ENCODE measurements at regions not wholly inside any gene's neighbourhood (a gene's known extent, or its start where the extent isn't known, plus 50 kb on each side); places are given as distances from the start of the nearest gene placed in this dataset.

GRCh38 chr13:90757127-90757680 is 590.3 kb upstream of the MIR17HG start:
- no peaks in the 10 kb centered on the region for H3K36me3 ChIP-seq
- H3K27ac ChIP-seq (replicated peaks): no peak overlapping the region
- H3K4me3 ChIP-seq: no peak overlapping the region
- intact Hi-C loops (cut with micrococcal nuclease): no loop called here
- no peak for DNase-seq
- TF ChIP-seq CTCF (IDR thresholded peaks at IDR 0.05; ENCODE audit: borderline replicate concordance): no peak
- H3K4me1 ChIP-seq: no peaks in the 10 kb centered on the region
- no peaks in the 10 kb centered on the region for H3K9me3 ChIP-seq (replicated peaks)
- H3K27me3 ChIP-seq (ENCODE audit: low read depth): no peaks in the 10 kb centered on the region

- no peak for TF ChIP-seq CTCF (IDR thresholded peaks at IDR 0.05; ENCODE audit: borderline replicate concordance)
- intact Hi-C loops (cut with micrococcal nuclease): no loop called here
These were observed 586.8 kb upstream of the MIR17HG start for GRCh38 chr13:90760639-90761038.

GRCh38 chr13:90763476-90764150 is 583.9 kb upstream of the MIR17HG start:
- Histone ChIP-seq H3K9me3 (replicated peaks) (no peaks in the 10 kb centered on the region), H3K4me1 (no peaks in the 10 kb centered on the region), H3K27me3 (ENCODE audit: low read depth) (no peaks in the 10 kb centered on the region), H3K4me3 (no peak overlapping the region), H3K27ac (replicated peaks) (no peak overlapping the region), H3K36me3 (no peaks in the 10 kb centered on the region)
- TF ChIP-seq CTCF (IDR thresholded peaks at IDR 0.05; ENCODE audit: borderline replicate concordance): no peak
- DNase-seq: no peak
- intact Hi-C loops (cut with micrococcal nuclease): no loop called here

More at GRCh38 chr13:90760639-90761038, 586.8 kb upstream of the MIR17HG start:
- no peak overlapping the region for H3K4me3 ChIP-seq
- H3K4me1 ChIP-seq: no peaks in the 10 kb centered on the region
- H3K36me3 ChIP-seq: no peaks in the 10 kb centered on the region
- no peaks in the 10 kb centered on the region for H3K9me3 ChIP-seq (replicated peaks)
- H3K27me3 ChIP-seq (ENCODE audit: low read depth): no peaks in the 10 kb centered on the region
- no peak overlapping the region for H3K27ac ChIP-seq (replicated peaks)
- DNase-seq: no peak

- Histone ChIP-seq H3K4me1 (no peaks in the 10 kb centered on the region), H3K27ac (replicated peaks) (no peak overlapping the region), H3K9me3 (replicated peaks) (no peaks in the 10 kb centered on the region), H3K27me3 (ENCODE audit: low read depth) (no peaks in the 10 kb centered on the region), H3K36me3 (no peaks in the 10 kb centered on the region), H3K4me3 (no peak overlapping the region)
- TF ChIP-seq CTCF (IDR thresholded peaks at IDR 0.05; ENCODE audit: borderline replicate concordance): no peak
- no peak for DNase-seq
- intact Hi-C loops (cut with micrococcal nuclease): no loop called here
These were observed 581.0 kb upstream of the MIR17HG start for GRCh38 chr13:90766386-90766902.

- no peak overlapping the region for H3K4me3 ChIP-seq
- H3K27me3 ChIP-seq (ENCODE audit: low read depth): no peaks in the 10 kb centered on the region
- H3K27ac ChIP-seq (replicated peaks): no peak overlapping the region
- TF ChIP-seq CTCF (IDR thresholded peaks at IDR 0.05; ENCODE audit: borderline replicate concordance): no peak
- H3K4me1 ChIP-seq: no peaks in the 10 kb centered on the region
- H3K9me3 ChIP-seq (replicated peaks): no peaks in the 10 kb centered on the region
- DNase-seq: no peak
- intact Hi-C loops (cut with micrococcal nuclease): no loop called here
- no peaks in the 10 kb centered on the region for H3K36me3 ChIP-seq
These were observed 579.4 kb upstream of the MIR17HG start for GRCh38 chr13:90768116-90768515.

Data from left ventricle myocardium inferior (tissue), 1 donor.